GM21360 (cell line): ENCODE measurements at regions not wholly inside any gene's neighbourhood (a gene's known extent, or its start where the extent isn't known, plus 50 kb on each side); places are given as distances from the start of the nearest gene placed in this dataset.
"Not testable (repeated sequence)": the region's sequence is repeated elsewhere in the genome, so short reads cannot be mapped to it uniquely, and the experiment has no call there.

Experiments used
- ATAC-seq: cut with Tn5 transposase; IDR thresholded peaks from one replicate; pipeline ENCODE4 v1.9.1; 2021; ENCODE audit warnings: mild to moderate bottlenecking, moderate library complexity; ENCODE audit not compliant: unreplicated experiment

- ATAC-seq: no peak
Observed at GRCh38 chr13:76307142-76307541, 579.1 kb downstream of the KCTD12 start.

- no peak for ATAC-seq
Observed at GRCh38 chr13:76300688-76301087, 585.5 kb downstream of the KCTD12 start.

GRCh38 chr13:76297331-76297730, 588.9 kb downstream of the KCTD12 start:
- ATAC-seq: no peak

GRCh38 chr13:76296751-76297150, 589.5 kb downstream of the KCTD12 start:
- ATAC-seq: no peak

- not testable (repeated sequence) for ATAC-seq
Observed at GRCh38 chr13:76295020-76295419, 591.2 kb downstream of the KCTD12 start.

GRCh38 chr13:76293751-76294150, 592.5 kb downstream of the KCTD12 start:
- ATAC-seq: no peak

- no peak for ATAC-seq
Observed at GRCh38 chr13:76293346-76293745, 592.9 kb downstream of the KCTD12 start.

- ATAC-seq: no peak
Observed at GRCh38 chr13:76292726-76293125, 593.5 kb downstream of the KCTD12 start.

- no peak for ATAC-seq
Observed at GRCh38 chr13:76292031-76292430, 594.2 kb downstream of the KCTD12 start.

GRCh38 chr13:76289558-76289957, 596.6 kb downstream of the KCTD12 start:
- ATAC-seq: no peak

- ATAC-seq: no peak
Observed at GRCh38 chr13:76286178-76286577, 600.0 kb downstream of the KCTD12 start.

- ATAC-seq: no peak
Observed at GRCh38 chr13:76285463-76285862, 600.7 kb downstream of the KCTD12 start.

GRCh38 chr13:76279766-76280165, 606.4 kb downstream of the KCTD12 start:
- ATAC-seq: not testable (repeated sequence)

GRCh38 chr13:76271728-76272232, 614.4 kb downstream of the KCTD12 start:
- no peak for ATAC-seq

GRCh38 chr13:76268307-76268706, 617.9 kb downstream of the KCTD12 start:
- ATAC-seq: not testable (repeated sequence)

GRCh38 chr13:76267216-76267615, 619.0 kb downstream of the KCTD12 start:
- no peak for ATAC-seq

GRCh38 chr13:76266561-76266960, 619.6 kb downstream of the KCTD12 start:
- ATAC-seq: no peak

- ATAC-seq: no peak
Observed at GRCh38 chr13:76250211-76250610, 614.1 kb downstream of the LMO7 start.

GRCh38 chr13:76245920-76246319, 609.8 kb downstream of the LMO7 start:
- no peak for ATAC-seq

- no peak for ATAC-seq
Observed at GRCh38 chr13:76245211-76245610, 609.1 kb downstream of the LMO7 start.

- not testable (repeated sequence) for ATAC-seq
Observed at GRCh38 chr13:76243120-76243519, 607.0 kb downstream of the LMO7 start.

- no peak for ATAC-seq
Observed at GRCh38 chr13:76239031-76239680, 603.0 kb downstream of the LMO7 start.
